ENCODE measurements at regions not wholly inside any gene's neighbourhood (a gene's known extent, or its start where the extent isn't known, plus 50 kb on each side); places are given as distances from the start of the nearest gene placed in this dataset.

DNA sequence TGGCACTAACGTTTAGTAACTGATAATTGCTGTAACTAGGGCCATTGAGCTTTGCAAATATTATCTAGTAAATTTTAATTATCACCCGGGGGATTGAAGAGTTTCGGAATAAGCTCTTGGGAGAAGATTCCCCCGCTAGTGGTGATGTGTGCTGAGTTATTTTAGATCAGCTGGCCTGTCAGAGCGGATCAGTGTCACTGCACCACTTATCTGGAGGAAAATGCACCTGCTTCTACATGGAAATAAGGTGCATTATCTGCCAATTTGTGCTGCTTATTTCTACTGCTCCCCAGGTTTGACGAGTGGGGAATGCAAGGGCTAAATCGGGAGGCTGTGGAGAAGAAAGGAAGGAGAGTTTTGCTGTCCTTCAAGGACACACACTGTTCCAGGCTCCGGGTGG, 518.6 kb downstream of the TLE4 start (continued):
- TF ChIP-seq GMEB2 (CRISPR knock-in tag; IDR thresholded peaks at IDR 0.05; ENCODE audit: low read depth): no peak

DNA sequence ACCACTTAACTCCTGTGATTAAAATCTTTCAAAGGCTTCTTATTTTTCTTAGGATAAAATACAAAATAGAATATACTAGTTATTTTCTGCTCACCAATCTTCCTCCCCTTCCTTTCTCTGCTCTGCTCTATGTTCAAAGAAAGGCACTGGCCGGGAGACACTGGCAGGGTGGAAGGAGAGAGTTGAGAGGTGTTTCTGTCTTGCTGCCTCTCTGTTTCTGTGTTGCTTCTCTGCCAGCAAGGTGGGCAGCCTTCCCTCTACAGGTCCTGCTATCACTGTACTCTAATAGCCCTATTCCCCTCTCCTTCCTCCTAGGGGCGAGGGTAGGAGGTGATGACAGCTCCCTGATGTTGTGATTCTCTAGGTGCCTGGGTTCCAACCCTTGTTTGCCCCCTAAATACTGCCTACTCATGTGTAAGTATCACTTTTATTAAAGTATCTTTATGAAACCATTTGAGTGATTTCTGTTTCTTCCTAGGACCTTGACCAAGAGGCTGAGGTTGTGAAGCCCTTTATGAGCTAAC, 515.1 kb downstream of the TLE4 start:
- no peaks in the 10 kb centered on the region for H3K4me1 ChIP-seq (ENCODE audit: insufficient read depth, low read length)
- no peaks in the 10 kb centered on the region; the same call in 1 of the 2 replicates for H3K9me3 ChIP-seq (ENCODE audit: low read length)
- no peak overlapping the region for H3K4me2 ChIP-seq (ENCODE audit: low read depth, low read length)
- no TSS peak for BruUV-seq (replicated peaks)
- DNase-seq (ENCODE audit: low spot score) (no peak), ATAC-seq (no peak), FAIRE-seq (no peak)
- H4K20me1 ChIP-seq (ENCODE audit: insufficient read depth, low read length): no peaks in the 10 kb centered on the region
- TF ChIP-seq NR3C1 (CRISPR knock-in tag; IDR thresholded peaks at IDR 0.05) (no peak), CREM (IDR thresholded peaks at IDR 0.05) (no peak), CREM (CRISPR knock-in tag; IDR thresholded peaks at IDR 0.05) (no peak), JARID2 (CRISPR knock-in tag; IDR thresholded peaks at IDR 0.05; ENCODE audit: insufficient replicate concordance) (no peak), ZNF816 (CRISPR knock-in tag; IDR thresholded peaks at IDR 0.05; ENCODE audit: borderline replicate concordance) (no peak), CC2D1A (CRISPR knock-in tag; IDR thresholded peaks at IDR 0.05) (no peak), RAD51 (IDR thresholded peaks at IDR 0.05; ENCODE audit: borderline replicate concordance) (no peak), ETV6 (CRISPR knock-in tag; conservative IDR thresholded peaks at IDR 0.05) (no peak), ZNF784 (CRISPR knock-in tag; IDR thresholded peaks at IDR 0.05; ENCODE audit: borderline replicate concordance) (no peak), ATF5 (CRISPR knock-in tag; IDR thresholded peaks at IDR 0.05; ENCODE audit: low read depth) (no peak), STAT6 (CRISPR knock-in tag; IDR thresholded peaks at IDR 0.05; ENCODE audit: borderline replicate concordance) (no peak), ZFP62 (CRISPR knock-in tag; IDR thresholded peaks at IDR 0.05) (no peak)
- TF ChIP-seq, protein P1, sequence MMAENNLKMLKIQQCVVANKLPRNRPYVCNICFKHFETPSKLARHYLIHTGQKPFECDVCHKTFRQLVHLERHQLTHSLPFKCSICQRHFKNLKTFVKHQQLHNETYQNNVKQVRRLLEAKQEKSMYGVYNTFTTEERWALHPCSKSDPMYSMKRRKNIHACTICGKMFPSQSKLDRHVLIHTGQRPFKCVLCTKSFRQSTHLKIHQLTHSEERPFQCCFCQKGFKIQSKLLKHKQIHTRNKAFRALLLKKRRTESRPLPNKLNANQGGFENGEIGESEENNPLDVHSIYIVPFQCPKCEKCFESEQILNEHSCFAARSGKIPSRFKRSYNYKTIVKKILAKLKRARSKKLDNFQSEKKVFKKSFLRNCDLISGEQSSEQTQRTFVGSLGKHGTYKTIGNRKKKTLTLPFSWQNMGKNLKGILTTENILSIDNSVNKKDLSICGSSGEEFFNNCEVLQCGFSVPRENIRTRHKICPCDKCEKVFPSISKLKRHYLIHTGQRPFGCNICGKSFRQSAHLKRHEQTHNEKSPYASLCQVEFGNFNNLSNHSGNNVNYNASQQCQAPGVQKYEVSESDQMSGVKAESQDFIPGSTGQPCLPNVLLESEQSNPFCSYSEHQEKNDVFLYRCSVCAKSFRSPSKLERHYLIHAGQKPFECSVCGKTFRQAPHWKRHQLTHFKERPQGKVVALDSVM (CRISPR knock-in tag; IDR thresholded peaks at IDR 0.05): no peak
- no peak overlapping the region for H3K27ac ChIP-seq (ENCODE audit: extremely low read length, insufficient read depth, low read length)
- CTCF ChIA-PET (ENCODE audit: low intra/inter-chr PET ratio, low total read pairs): no interaction called here
- H3K79me2 ChIP-seq (ENCODE audit: insufficient read depth, low read length): no peaks in the 10 kb centered on the region
- in situ Hi-C loops (cut with HindIII; ENCODE audit: extremely low pct_ligation_motif_present, low pct_unique_long_range_greater_than_20kb): no loop called here
- intact Hi-C loops (cut with micrococcal nuclease; ENCODE audit: unreplicated experiment): no loop called here
- H3K27me3 ChIP-seq (ENCODE audit: control insufficient read depth in 1 of 2, insufficient read depth in 2 of 2, low read length in 2 of 2): no peaks in the 10 kb centered on the region
- H2AFZ ChIP-seq (ENCODE audit: low read length): no peak overlapping the region
- no peaks in the 10 kb centered on the region for H3K36me3 ChIP-seq (replicated peaks in 1 of 2; ENCODE audit: control insufficient read depth in 1 of 2, insufficient read depth in 2 of 2, low read length in 2 of 2)
- H3K4me3 ChIP-seq (replicated peaks in 1 of 3; ENCODE audit: insufficient read depth in 1 of 3, low read depth in 2 of 3, low read length in 3 of 3): no peak overlapping the region
- POLR2A ChIA-PET: no interaction called here
- 2% methylated on average over 2 of the region's 2 CpGs for WGBS (ENCODE audit: low lambda C conversion rate)
- no peak overlapping the region for H3K9ac ChIP-seq (ENCODE audit: insufficient read depth, low read depth, low read length)
